ENCODE measurements at regions not wholly inside any gene's neighbourhood (a gene's known extent, or its start where the extent isn't known, plus 50 kb on each side); places are given as distances from the start of the nearest gene placed in this dataset.

DNA sequence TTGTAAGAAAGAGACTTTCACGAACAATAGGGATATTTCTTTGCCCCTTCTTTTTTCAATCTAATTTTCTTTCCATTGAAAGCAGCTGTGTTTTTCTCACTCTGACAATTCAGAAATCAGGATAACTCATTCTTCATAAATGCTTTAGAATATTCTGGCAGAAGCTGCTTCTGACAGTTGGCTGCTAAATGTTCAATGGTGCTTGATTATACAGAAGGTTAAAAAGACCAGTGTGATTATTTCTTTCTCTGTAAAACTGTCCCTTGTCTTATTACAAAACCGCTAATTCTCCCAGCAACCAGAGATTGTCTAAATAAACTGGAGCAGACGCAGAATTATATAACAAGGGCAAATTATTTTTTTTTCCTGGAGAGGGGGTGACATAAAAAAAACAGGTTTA lies 394.4 kb downstream of the SPRY2 start:
- TF ChIP-seq, protein P1, sequence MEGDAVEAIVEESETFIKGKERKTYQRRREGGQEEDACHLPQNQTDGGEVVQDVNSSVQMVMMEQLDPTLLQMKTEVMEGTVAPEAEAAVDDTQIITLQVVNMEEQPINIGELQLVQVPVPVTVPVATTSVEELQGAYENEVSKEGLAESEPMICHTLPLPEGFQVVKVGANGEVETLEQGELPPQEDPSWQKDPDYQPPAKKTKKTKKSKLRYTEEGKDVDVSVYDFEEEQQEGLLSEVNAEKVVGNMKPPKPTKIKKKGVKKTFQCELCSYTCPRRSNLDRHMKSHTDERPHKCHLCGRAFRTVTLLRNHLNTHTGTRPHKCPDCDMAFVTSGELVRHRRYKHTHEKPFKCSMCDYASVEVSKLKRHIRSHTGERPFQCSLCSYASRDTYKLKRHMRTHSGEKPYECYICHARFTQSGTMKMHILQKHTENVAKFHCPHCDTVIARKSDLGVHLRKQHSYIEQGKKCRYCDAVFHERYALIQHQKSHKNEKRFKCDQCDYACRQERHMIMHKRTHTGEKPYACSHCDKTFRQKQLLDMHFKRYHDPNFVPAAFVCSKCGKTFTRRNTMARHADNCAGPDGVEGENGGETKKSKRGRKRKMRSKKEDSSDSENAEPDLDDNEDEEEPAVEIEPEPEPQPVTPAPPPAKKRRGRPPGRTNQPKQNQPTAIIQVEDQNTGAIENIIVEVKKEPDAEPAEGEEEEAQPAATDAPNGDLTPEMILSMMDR (conservative IDR thresholded peaks at IDR 0.05; ENCODE audit: low read depth, low read length) = no peak
- no peak for TF ChIP-seq EZH2 (IDR thresholded peaks at IDR 0.05; ENCODE audit: borderline replicate concordance, low read depth, low read length, poor library complexity, severe bottlenecking)
